Subcutaneous abdominal adipose tissue (tissue), 5 donors: ENCODE measurements at regions not wholly inside any gene's neighbourhood (a gene's known extent, or its start where the extent isn't known, plus 50 kb on each side); places are given as distances from the start of the nearest gene placed in this dataset.
"Not testable (repeated sequence)": the region's sequence is repeated elsewhere in the genome, so short reads cannot be mapped to it uniquely, and the experiment has no call there.

Experiments
- H3K27ac ChIP-seq: one replicate; pipeline ENCODE4 v1.7.0; 2013; ENCODE audit warnings: low read depth, mild to moderate bottlenecking, inconsistent platforms, low read length, moderate library complexity
- H3K27me3 ChIP-seq, 5 donors: one replicate each; pipeline ENCODE4 v1.7.0; 2013; ENCODE audit warnings: low read length in 5 of 5, inconsistent platforms in 1 of 5; ENCODE audit not compliant: control insufficient read depth in 5 of 5, insufficient read depth in 4 of 5
- H3K36me3 ChIP-seq, 5 donors: one replicate each; pipeline ENCODE4 v1.7.0; 2013; ENCODE audit warnings: low read length in 5 of 5; ENCODE audit not compliant: control insufficient read depth in 5 of 5, insufficient read depth in 5 of 5
- H3K4me1 ChIP-seq, 5 donors: one replicate each; pipeline ENCODE4 v1.7.0; 2013; ENCODE audit warnings: low read length in 5 of 5, mild to moderate bottlenecking in 3 of 5, moderate library complexity in 1 of 5; ENCODE audit not compliant: control insufficient read depth in 5 of 5, insufficient read depth in 5 of 5
- H3K4me3 ChIP-seq, 5 donors: one replicate each; pipeline ENCODE4 v1.7.0; 2013; ENCODE audit warnings: low read length in 5 of 5, low read depth in 1 of 5
- H3K9ac ChIP-seq, 5 donors: one replicate each; pipeline ENCODE4 v1.7.0; 2013; ENCODE audit warnings: low read length in 5 of 5, mild to moderate bottlenecking in 4 of 5, moderate library complexity in 3 of 5
- H3K9me3 ChIP-seq, 5 donors: one replicate each; pipeline ENCODE4 v1.7.0; 2013; ENCODE audit warnings: low read length in 5 of 5; ENCODE audit not compliant: control insufficient read depth in 5 of 5
- donor health status: healthy.
- donor health status: healthy.
- donor health status: healthy.
- donor health status: healthy.
- donor health status: healthy.

- H3K36me3 ChIP-seq, result no peaks in the 10 kb centered on the region
Measured at GRCh38 chr20:43387737-43388136, 70.0 kb upstream of the SRSF6 start.

GRCh38 chr20:43386878-43387277 is 70.8 kb upstream of the SRSF6 start:
- no peak overlapping the region for H3K9ac ChIP-seq
- H3K4me1 ChIP-seq, result peaks cover 0 to 17% (median 14%) of the 10 kb centered on the region in 5 donors
- H3K9me3 ChIP-seq, result no peaks in the 10 kb centered on the region
- H3K27ac ChIP-seq, result no peak overlapping the region
- no peaks in the 10 kb centered on the region for H3K36me3 ChIP-seq
- H3K4me3 ChIP-seq, result no peak overlapping the region
- peaks cover 0 to 10% (median 2%) of the 10 kb centered on the region in 5 donors for H3K27me3 ChIP-seq

More at GRCh38 chr20:43387737-43388136, 70.0 kb upstream of the SRSF6 start:
- H3K4me3 ChIP-seq, result no peak overlapping the region
- H3K4me1 ChIP-seq, result peaks cover 0 to 17% (median 14%) of the 10 kb centered on the region in 5 donors
- peaks cover 0 to 15% (median 3%) of the 10 kb centered on the region in 5 donors for H3K27me3 ChIP-seq
- H3K9ac ChIP-seq, result no peak overlapping the region
- no peak overlapping the region for H3K27ac ChIP-seq
- H3K9me3 ChIP-seq, result no peaks in the 10 kb centered on the region

GRCh38 chr20:43385914-43386313 is 71.8 kb upstream of the SRSF6 start:
- H3K9ac ChIP-seq, result no peak overlapping the region
- H3K9me3 ChIP-seq, result no peaks in the 10 kb centered on the region
- no peak overlapping the region for H3K27ac ChIP-seq
- H3K4me1 ChIP-seq, result peaks cover 0 to 17% (median 14%) of the 10 kb centered on the region in 5 donors
- H3K36me3 ChIP-seq, result no peaks in the 10 kb centered on the region
- peaks cover 0 to 7% (median 3%) of the 10 kb centered on the region in 5 donors for H3K27me3 ChIP-seq
- no peak overlapping the region for H3K4me3 ChIP-seq

GRCh38 chr20:43384101-43384940 is 73.4 kb upstream of the SRSF6 start:
- no peaks in the 10 kb centered on the region for H3K9me3 ChIP-seq
- H3K36me3 ChIP-seq, result no peaks in the 10 kb centered on the region
- peaks cover 0 to 15% (median 9%) of the 10 kb centered on the region in 5 donors for H3K4me1 ChIP-seq
- H3K9ac ChIP-seq, result no peak overlapping the region
- H3K4me3 ChIP-seq, result no peak overlapping the region
- H3K27me3 ChIP-seq, result peaks cover 0 to 7% (median 2%) of the 10 kb centered on the region in 5 donors
- no peak overlapping the region for H3K27ac ChIP-seq

- no peak overlapping the region for H3K27ac ChIP-seq
- H3K4me1 ChIP-seq, result peaks cover 0 to 11% (median 7%) of the 10 kb centered on the region in 5 donors
- H3K36me3 ChIP-seq, result no peaks in the 10 kb centered on the region
- H3K9ac ChIP-seq, result no peak overlapping the region
- H3K9me3 ChIP-seq, result no peaks in the 10 kb centered on the region
- peaks cover 0 to 7% (median 2%) of the 10 kb centered on the region in 5 donors for H3K27me3 ChIP-seq
- H3K4me3 ChIP-seq, result no peak overlapping the region
Measured at GRCh38 chr20:43383026-43383795, 74.5 kb upstream of the SRSF6 start.

- H3K27ac ChIP-seq, H3K4me3 ChIP-seq, H3K9me3 ChIP-seq, H3K9ac ChIP-seq, H3K36me3 ChIP-seq, H3K27me3 ChIP-seq: not testable (repeated sequence)
- H3K4me1 ChIP-seq, result peaks cover 0 to 11% (median 7%) of the 10 kb centered on the region in 5 donors
Measured at GRCh38 chr20:43382135-43382534, 75.6 kb upstream of the SRSF6 start.

- H3K27me3 ChIP-seq, H3K36me3 ChIP-seq, H3K4me3 ChIP-seq, H3K27ac ChIP-seq, H3K9ac ChIP-seq, H3K9me3 ChIP-seq: not testable (repeated sequence)
- peaks cover 0 to 11% (median 7%) of the 10 kb centered on the region in 5 donors for H3K4me1 ChIP-seq
Measured at GRCh38 chr20:43381533-43381932, 76.2 kb upstream of the SRSF6 start.

- no peaks in the 10 kb centered on the region for H3K36me3 ChIP-seq
- H3K4me3 ChIP-seq, result no peak overlapping the region
- H3K27me3 ChIP-seq, result peaks cover 0 to 4% (median 2%) of the 10 kb centered on the region in 5 donors
- H3K4me1 ChIP-seq, result peaks cover 0 to 11% (median 7%) of the 10 kb centered on the region in 5 donors
- no peak overlapping the region for H3K27ac ChIP-seq
- H3K9me3 ChIP-seq, result no peaks in the 10 kb centered on the region
- H3K9ac ChIP-seq, result no peak overlapping the region
Measured at GRCh38 chr20:43379239-43379917, 78.3 kb upstream of the SRSF6 start.

GRCh38 chr20:43376831-43377230 is 80.9 kb upstream of the SRSF6 start:
- no peak overlapping the region for H3K9ac ChIP-seq
- no peak overlapping the region for H3K27ac ChIP-seq
- no peaks in the 10 kb centered on the region for H3K9me3 ChIP-seq
- no peaks in the 10 kb centered on the region for H3K4me1 ChIP-seq
- no peak overlapping the region for H3K4me3 ChIP-seq
- H3K27me3 ChIP-seq, result peaks cover 0 to 2% (median 0%) of the 10 kb centered on the region in 5 donors
- H3K36me3 ChIP-seq, result no peaks in the 10 kb centered on the region
